ENCODE measurements at regions not wholly inside any gene's neighbourhood (a gene's known extent, or its start where the extent isn't known, plus 50 kb on each side); places are given as distances from the start of the nearest gene placed in this dataset.

DNA sequence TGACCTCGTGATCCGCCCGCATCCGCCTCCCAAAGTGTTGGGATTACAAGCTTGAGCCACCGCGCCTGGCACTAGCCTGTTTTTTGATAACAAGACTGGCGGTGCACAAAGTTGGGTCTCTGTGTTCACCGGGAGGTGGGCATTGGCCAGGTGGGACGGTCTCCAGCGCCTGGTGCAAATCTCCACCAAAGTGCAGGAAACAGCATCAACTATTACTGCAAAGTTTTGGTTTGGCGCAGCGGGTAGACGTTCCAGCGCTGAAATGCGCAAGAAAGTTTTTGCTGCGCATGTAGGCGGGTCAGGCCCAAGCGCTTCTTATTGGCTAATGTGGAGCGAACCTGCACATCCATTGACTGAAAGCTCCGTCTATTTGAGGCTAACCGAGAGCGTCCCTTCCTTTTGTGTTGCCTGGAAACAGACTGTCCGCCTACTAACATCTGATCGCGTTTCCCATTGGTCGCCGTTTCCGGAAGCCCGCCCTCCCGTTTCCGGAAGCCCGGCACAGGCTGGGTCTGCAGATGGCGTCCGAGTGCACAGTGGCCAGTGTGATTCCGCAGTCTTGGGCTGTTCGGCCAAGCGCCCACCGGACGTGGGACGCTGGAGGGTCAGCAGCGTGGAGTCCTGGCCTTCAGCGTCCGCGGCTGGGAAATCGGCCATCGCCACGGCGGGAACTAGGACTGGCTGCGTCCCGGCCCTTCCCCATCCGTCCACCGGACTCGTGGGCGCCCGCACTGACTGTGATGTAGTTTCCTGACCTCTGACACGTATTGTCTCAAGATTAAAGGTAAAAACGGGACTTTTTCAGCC is 53.3 kb upstream of the ZNF527 start (continued):
- TF ChIP-seq IKZF1 (conservative IDR thresholded peaks at IDR 0.05) (0 out of 2 replicates have a peak, but pooled peaks have one; percentile 44), STAT3 (IDR thresholded peaks at IDR 0.05; ENCODE audit: low read depth, low read length) (no peak), ZNF207 (IDR thresholded peaks at IDR 0.05; ENCODE audit: borderline replicate concordance) (peak; percentile 79), BRCA1 (IDR thresholded peaks at IDR 0.05; ENCODE audit: low read depth, low read length) (no peak), CEBPB (IDR thresholded peaks at IDR 0.05; ENCODE audit: borderline replicate concordance in 1 of 2, low read depth in 2 of 2, low read length in 2 of 2) (no peak), E4F1 (IDR thresholded peaks at IDR 0.05; ENCODE audit: borderline replicate concordance, partially characterized antibody) (peak; percentile 20), EZH2 (IDR thresholded peaks at IDR 0.05; ENCODE audit: borderline replicate concordance, control insufficient read depth, low read depth, low read length) (no peak), SREBF1 (IDR thresholded peaks at IDR 0.05; ENCODE audit: low read length) (no peak; the same call in 1 of the 2 replicates), CBX5 (IDR thresholded peaks at IDR 0.05; ENCODE audit: low read depth) (no peak; the same call in 1 of the 2 replicates), ZNF274 (IDR thresholded peaks at IDR 0.05; ENCODE audit: insufficient read depth, insufficient read length) (no peak), CEBPZ (IDR thresholded peaks at IDR 0.05; ENCODE audit: low read depth, low read length) (peak; percentile 69), ASH2L (IDR thresholded peaks at IDR 0.05; ENCODE audit: borderline replicate concordance, low read depth) (no peak), EED (IDR thresholded peaks at IDR 0.05; ENCODE audit: low read depth) (no peak), BCL3 (IDR thresholded peaks at IDR 0.05; ENCODE audit: borderline replicate concordance, insufficient read depth, low read depth, low read length, poor library complexity, severe bottlenecking) (no peak), POLR2A (IDR thresholded peaks at IDR 0.05; ENCODE audit: low read depth, low read length) (peak; percentile 96), SRF (IDR thresholded peaks at IDR 0.05; ENCODE audit: low read depth in 2 of 2, low read length in 2 of 2) (0 out of 4 replicates have a peak, but pooled peaks of 1 of the 2 experiments have one; percentile 3), CHD2 (IDR thresholded peaks at IDR 0.05; ENCODE audit: borderline replicate concordance, low read depth, low read length) (peak; percentile 94), HCFC1 (IDR thresholded peaks at IDR 0.05; ENCODE audit: low read length) (peak; percentile 40; the same call in 1 of the 2 replicates)
- TF ChIP-seq, protein P1, sequence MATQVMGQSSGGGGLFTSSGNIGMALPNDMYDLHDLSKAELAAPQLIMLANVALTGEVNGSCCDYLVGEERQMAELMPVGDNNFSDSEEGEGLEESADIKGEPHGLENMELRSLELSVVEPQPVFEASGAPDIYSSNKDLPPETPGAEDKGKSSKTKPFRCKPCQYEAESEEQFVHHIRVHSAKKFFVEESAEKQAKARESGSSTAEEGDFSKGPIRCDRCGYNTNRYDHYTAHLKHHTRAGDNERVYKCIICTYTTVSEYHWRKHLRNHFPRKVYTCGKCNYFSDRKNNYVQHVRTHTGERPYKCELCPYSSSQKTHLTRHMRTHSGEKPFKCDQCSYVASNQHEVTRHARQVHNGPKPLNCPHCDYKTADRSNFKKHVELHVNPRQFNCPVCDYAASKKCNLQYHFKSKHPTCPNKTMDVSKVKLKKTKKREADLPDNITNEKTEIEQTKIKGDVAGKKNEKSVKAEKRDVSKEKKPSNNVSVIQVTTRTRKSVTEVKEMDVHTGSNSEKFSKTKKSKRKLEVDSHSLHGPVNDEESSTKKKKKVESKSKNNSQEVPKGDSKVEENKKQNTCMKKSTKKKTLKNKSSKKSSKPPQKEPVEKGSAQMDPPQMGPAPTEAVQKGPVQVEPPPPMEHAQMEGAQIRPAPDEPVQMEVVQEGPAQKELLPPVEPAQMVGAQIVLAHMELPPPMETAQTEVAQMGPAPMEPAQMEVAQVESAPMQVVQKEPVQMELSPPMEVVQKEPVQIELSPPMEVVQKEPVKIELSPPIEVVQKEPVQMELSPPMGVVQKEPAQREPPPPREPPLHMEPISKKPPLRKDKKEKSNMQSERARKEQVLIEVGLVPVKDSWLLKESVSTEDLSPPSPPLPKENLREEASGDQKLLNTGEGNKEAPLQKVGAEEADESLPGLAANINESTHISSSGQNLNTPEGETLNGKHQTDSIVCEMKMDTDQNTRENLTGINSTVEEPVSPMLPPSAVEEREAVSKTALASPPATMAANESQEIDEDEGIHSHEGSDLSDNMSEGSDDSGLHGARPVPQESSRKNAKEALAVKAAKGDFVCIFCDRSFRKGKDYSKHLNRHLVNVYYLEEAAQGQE (IDR thresholded peaks at IDR 0.05; ENCODE audit: low read depth, low read length): no peak
